Adrenal gland (tissue), 9 donors: ENCODE measurements at regions not wholly inside any gene's neighbourhood (a gene's known extent, or its start where the extent isn't known, plus 50 kb on each side); places are given as distances from the start of the nearest gene placed in this dataset.

ENCODE experiments used
- DNase-seq, 7 donors: peaks; one replicate each; pipeline ENCODE4 v3.0.0-alpha.2; 2019 to 2020
- H3K27ac ChIP-seq, 5 donors: fragments of 200-600 bp; sonication (generic) in 4 of 5; 1 replicate in 3 of 5; 2 replicates in 2 of 5; pipeline versions ENCODE4 v1.5.1 to v1.8.0; 2016 to 2020; ENCODE audit warnings: mild to moderate bottlenecking in 1 of 5
- H3K27me3 ChIP-seq: fragments of 200-600 bp; 2 replicates; pipeline ENCODE4 v1.8.0; 2021
- H3K36me3 ChIP-seq, 2 donors: fragments of 200-600 bp; replicated peaks in 1 of 2; 1 replicate in 1 of 2; 2 replicates in 1 of 2; pipeline versions ENCODE4 v1.5.1 to v1.8.0; 2018 to 2022
- H3K4me1 ChIP-seq, 2 donors: fragments of 200-600 bp; replicated peaks in 1 of 2; 1 replicate in 1 of 2; 2 replicates in 1 of 2; pipeline versions ENCODE4 v1.5.1 to v1.8.0; 2018 to 2021
- H3K4me3 ChIP-seq, 4 donors: fragments of 200-600 bp; sonication (generic) in 3 of 4; one replicate each; pipeline ENCODE4 v1.5.1; 2016 to 2018
- H3K9me3 ChIP-seq, 3 donors: fragments of 200-600 bp; sonication (generic) in 1 of 3; replicated peaks in 1 of 3; 1 replicate in 2 of 3; 2 replicates in 1 of 3; pipeline versions ENCODE4 v1.5.1 to v1.8.0; 2016 to 2021
- POLR2A ChIP-seq, 2 donors: fragments of 450-650 bp; IDR thresholded peaks; one replicate each; pipeline ENCODE4 v1.6.1; 2017; ENCODE audit warnings: antibody characterized with exemption in 2 of 2, mild to moderate bottlenecking in 2 of 2, moderate library complexity in 1 of 2
- WGBS, 4 donors: extraction: QIAGEN DNeasy Blood & Tissue Kit in 2 of 4; methylation state at CpG; one replicate each; pipeline versions ENCODE4 v1.1.5 to v1.1.7; 2013 to 2017; 5-methylcytosine and 5-hydroxymethylcytosine counted together
- intact Hi-C, 2 donors: fragments of 100-400 bp; cut with DNase I; formaldehyde crosslinking; loops; one replicate each; pipeline versions ENCODE4 v1.14.1 to v1.15.0; 2022 to 2023
- TF ChIP-seq, protein P1 (sequence below), 6 experiments: fragments of 450-650 bp in 4 of 6; fragments of 200-600 bp in 2 of 6; sonication (generic) in 1 of 6; IDR thresholded peaks; 1 replicate in 5 of 6; 2 replicates in 1 of 6; pipeline versions ENCODE4 v1.5.1 to v1.8.0; 2016 to 2021; ENCODE audit warnings: antibody characterized with exemption in 6 of 6, mild to moderate bottlenecking in 2 of 6, moderate library complexity in 1 of 6
- donor health status: healthy with polysubstance abuse.
- donor health status: Bipolar disorder and iron deficiency.
- donor health status: DM: yes; HTN: yes; CAD: no.
- donor health status: DM: no; HTN: no; CAD: no.
- donor health status: DM: no; HTN: no; CAD: no.

DNA sequence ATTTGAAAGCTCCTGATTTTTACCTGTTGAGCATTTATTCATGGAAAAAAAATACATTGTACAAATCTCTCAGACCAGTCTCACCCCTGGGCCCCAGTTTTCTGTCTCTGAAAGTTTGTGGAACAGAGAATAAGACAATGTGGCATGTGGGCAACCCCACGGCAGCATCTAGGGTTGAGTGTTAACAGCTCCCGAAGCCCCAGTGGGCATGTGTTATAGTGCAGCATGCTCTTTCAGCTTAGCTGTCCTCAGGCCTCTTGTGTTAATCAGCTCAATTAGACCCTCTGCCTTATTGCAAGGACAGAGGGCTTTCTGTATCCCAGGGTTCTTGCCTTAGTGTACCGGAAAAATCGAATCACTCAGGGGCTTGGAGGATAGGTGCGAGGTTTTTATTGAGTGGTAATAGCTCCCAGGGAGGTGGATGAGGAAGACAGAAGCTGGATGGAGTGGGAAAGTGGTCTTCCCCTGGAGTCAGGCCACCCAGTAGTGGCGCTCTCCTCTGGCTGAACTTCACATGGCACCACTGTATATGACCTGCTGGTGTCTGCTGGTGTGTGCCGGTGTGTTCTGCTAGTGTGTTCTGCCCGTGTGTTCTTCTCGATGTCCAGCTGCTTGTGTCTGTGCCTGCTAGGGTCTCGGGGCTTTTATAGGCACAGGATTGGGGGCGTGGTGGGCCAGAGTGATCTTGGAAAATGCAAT, 382.8 kb downstream of the EPM2A start:
- Histone ChIP-seq H3K27ac (no peak overlapping the region), H3K9me3 (no peaks in the 10 kb centered on the region), H3K4me3 (no peak overlapping the region), H3K4me1 (no peaks in the 10 kb centered on the region), H3K36me3 (no peaks in the 10 kb centered on the region), H3K27me3 (no peaks in the 10 kb centered on the region)
- 84 to 92% (median 89%) methylated on average over 9 to 11 of the region's 11 CpGs for WGBS, 4 donors
- no peak for DNase-seq
- intact Hi-C loops: no loop called here
- TF ChIP-seq, protein P1, sequence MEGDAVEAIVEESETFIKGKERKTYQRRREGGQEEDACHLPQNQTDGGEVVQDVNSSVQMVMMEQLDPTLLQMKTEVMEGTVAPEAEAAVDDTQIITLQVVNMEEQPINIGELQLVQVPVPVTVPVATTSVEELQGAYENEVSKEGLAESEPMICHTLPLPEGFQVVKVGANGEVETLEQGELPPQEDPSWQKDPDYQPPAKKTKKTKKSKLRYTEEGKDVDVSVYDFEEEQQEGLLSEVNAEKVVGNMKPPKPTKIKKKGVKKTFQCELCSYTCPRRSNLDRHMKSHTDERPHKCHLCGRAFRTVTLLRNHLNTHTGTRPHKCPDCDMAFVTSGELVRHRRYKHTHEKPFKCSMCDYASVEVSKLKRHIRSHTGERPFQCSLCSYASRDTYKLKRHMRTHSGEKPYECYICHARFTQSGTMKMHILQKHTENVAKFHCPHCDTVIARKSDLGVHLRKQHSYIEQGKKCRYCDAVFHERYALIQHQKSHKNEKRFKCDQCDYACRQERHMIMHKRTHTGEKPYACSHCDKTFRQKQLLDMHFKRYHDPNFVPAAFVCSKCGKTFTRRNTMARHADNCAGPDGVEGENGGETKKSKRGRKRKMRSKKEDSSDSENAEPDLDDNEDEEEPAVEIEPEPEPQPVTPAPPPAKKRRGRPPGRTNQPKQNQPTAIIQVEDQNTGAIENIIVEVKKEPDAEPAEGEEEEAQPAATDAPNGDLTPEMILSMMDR (IDR thresholded peaks at IDR 0.05): no peak
- TF ChIP-seq POLR2A (IDR thresholded peaks at IDR 0.05): no peak

DNA sequence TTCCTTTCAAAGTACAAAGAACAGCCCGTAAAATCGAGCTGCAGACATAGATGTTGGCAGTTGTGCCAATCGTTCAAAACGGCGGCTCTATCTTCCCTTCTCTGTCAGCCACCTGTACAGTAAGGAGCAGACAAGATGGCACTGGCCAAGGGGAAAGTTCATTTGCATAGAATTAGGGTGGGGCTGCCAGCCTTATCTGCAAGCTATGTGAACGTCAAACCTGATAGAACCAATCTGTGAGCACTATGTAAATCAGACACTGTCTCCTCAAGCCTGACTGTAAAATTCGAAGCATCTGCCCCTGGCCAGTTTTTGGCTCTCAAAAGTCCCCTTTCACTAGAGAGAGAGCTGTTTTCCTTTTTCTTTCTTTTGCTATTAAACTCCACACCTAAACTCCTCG, 374.5 kb downstream of the EPM2A start:
- no peak for TF ChIP-seq POLR2A (IDR thresholded peaks at IDR 0.05)
- Histone ChIP-seq H3K27ac (no peak overlapping the region), H3K27me3 (no peaks in the 10 kb centered on the region), H3K4me3 (no peak overlapping the region), H3K9me3 (peaks cover 0 to 8% (median 0%) of the 10 kb centered on the region in 3 donors), H3K36me3 (no peaks in the 10 kb centered on the region), H3K4me1 (no peaks in the 10 kb centered on the region)
- DNase-seq: no peak
- intact Hi-C loops: no loop called here
- 81 to 90% (median 83%) methylated on average over 8 of the region's 8 CpGs for WGBS, 4 donors

- 84 to 96% (median 91%) methylated on average over 5 of the region's 5 CpGs for WGBS, 4 donors
- no peak for DNase-seq
- intact Hi-C loops: no loop called here
- Histone ChIP-seq H3K4me3 (no peak overlapping the region), H3K9me3 (peaks cover 0 to 8% (median 0%) of the 10 kb centered on the region in 3 donors), H3K27me3 (no peaks in the 10 kb centered on the region), H3K4me1 (no peaks in the 10 kb centered on the region), H3K27ac (no peak overlapping the region), H3K36me3 (no peaks in the 10 kb centered on the region)
- TF ChIP-seq, protein P1 (IDR thresholded peaks at IDR 0.05): no peak
- no peak for TF ChIP-seq POLR2A (IDR thresholded peaks at IDR 0.05)
These were observed 368.2 kb downstream of the EPM2A start for GRCh38 chr6:145367149-145367548.

GRCh38 chr6:145368075-145368474, 367.2 kb downstream of the EPM2A start:
- DNase-seq: no peak
- no peak overlapping the region for H3K4me3 ChIP-seq
- TF ChIP-seq, protein P1 (IDR thresholded peaks at IDR 0.05): no peak
- TF ChIP-seq POLR2A (IDR thresholded peaks at IDR 0.05): no peak
- H3K4me1 ChIP-seq: no peaks in the 10 kb centered on the region
- no peaks in the 10 kb centered on the region for H3K36me3 ChIP-seq
- 65 to 75% (median 67%) methylated on average over 5 of the region's 5 CpGs for WGBS, 4 donors
- H3K27me3 ChIP-seq: no peaks in the 10 kb centered on the region
- H3K9me3 ChIP-seq: peaks cover 0 to 6% (median 0%) of the 10 kb centered on the region in 3 donors
- H3K27ac ChIP-seq: no peak overlapping the region
- intact Hi-C loops: no loop called here

GRCh38 chr6:145370559-145370958, 364.8 kb downstream of the EPM2A start:
- intact Hi-C loops: no loop called here

More at GRCh38 chr6:145370559-145370958, 364.8 kb downstream of the EPM2A start:
- Histone ChIP-seq H3K4me3 (no peak overlapping the region), H3K9me3 (no peaks in the 10 kb centered on the region), H3K27ac (no peak overlapping the region), H3K36me3 (no peaks in the 10 kb centered on the region), H3K27me3 (no peaks in the 10 kb centered on the region), H3K4me1 (no peaks in the 10 kb centered on the region)
- TF ChIP-seq, protein P1 (IDR thresholded peaks at IDR 0.05): no peak
- TF ChIP-seq POLR2A (IDR thresholded peaks at IDR 0.05): no peak
- no peak for DNase-seq
